Hematopoietic multipotent progenitor cell treated with erythropoietin and hydrocortisone succinate and interleukin-3 and kit ligand, for 8 days (in vitro differentiated cells): ENCODE measurements at regions not wholly inside any gene's neighbourhood (a gene's known extent, or its start where the extent isn't known, plus 50 kb on each side); places are given as distances from the start of the nearest gene placed in this dataset.

Source experiments
- DNase-seq: peaks from one replicate; pipeline ENCODE4 v3.0.0-alpha.2; 2015

DNA sequence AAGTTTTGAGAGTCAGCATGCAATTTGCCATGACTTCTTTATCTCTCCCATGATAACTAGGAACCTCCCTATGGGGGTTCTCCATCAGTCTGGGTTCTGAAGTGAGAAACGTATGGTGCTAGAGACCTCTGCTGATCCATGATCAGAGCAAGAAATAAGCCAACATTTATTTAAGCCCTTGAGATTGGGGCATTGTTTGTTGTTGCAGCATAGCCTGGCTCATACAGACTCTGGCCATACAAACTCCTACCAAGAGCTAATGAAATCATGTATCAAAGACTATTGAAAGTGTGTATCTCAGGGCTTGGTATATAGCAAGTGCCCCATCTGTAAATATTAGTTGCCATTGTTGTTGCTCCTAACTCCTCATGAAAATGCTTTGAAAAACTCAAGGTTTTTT lies 233.9 kb downstream of the MAF start:
- DNase-seq = no peak

DNA sequence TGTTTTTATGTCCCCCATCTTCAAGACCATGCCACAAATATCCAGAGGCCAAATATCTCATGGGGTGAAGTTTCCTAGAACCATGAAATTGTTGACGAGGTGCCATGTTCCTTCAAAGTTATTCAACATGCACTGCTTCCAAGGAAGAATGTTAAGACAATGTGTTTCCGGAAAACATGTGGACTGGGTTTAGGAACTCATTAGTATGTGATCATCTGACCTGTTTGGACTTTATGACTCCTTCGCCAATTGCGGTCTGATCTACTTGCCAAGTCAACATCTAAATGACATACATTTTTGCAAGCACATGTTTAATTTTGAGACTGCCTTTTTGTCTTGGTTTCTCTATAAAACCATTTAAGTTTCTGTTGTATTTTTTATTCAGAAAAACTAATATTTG lies 234.8 kb downstream of the MAF start:
- DNase-seq = no peak

DNA sequence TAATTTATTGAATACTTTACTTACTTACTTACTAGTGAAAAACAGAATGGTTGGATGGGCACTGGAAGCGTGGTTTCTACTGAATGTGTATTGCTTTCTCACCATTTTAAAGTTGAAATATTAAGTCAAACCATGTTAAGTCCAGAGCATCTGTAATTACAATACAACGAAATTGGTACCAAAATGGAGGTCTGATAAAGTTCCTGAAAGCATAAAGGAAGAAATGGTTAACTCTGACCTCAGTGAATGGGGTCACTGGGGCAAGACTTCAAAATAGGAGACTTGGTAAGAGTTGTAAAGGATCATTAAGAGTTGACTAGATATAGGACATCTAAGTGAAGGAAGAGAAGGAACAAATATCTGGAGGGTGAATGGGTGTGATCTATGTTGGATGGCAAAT lies 237.1 kb downstream of the MAF start:
- no peak for DNase-seq

DNA sequence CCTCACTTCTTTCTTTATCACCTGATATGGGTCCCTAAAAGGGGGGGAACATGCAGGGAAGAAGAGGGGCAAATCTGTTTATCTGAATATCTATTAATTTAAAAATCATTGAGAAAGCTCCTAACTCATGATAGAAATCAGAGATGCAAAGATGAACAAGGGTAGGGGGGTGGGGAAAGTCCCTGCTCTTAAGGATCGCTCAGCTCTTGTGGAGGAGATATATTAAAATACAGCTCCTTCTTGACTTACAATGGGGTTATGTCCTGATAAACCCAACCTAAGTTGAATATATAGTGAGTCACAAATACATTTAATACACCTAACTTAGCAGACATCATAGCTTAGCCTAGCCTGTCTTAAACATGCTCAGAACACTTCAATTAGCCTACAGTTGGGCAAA lies 237.5 kb downstream of the MAF start:
- no peak for DNase-seq

DNA sequence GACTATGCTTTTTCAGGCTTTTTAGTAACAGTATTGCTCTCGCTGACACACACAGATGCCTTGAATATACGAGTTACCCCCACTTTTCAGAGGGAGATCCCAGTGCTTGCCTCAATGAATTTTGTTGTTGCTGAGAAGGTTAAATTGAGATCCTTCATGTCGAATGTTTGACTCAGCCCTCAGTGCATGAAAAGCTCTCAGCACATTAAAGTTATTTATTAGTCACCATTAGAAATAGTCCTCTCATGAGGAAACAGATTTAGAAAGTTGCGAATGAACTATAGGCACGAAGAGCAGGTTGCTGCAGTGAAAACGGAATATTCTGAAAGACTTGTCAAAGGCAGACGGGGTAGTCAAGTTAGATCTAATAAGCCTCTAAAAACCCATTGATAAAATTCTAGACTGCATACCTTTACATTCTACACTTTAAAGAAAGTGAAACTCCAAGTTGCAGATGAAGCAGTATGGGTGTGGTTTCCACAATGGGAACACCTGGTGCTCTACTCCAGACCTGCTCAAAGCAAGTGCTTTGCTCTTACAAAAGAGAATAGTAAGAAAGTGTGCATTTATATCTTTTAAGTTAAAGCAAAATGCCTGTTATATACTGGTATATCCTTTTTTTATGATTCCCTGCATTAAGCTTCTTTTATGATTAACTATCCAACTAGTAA lies 238.1 kb downstream of the MAF start:
- DNase-seq = no peak

DNA sequence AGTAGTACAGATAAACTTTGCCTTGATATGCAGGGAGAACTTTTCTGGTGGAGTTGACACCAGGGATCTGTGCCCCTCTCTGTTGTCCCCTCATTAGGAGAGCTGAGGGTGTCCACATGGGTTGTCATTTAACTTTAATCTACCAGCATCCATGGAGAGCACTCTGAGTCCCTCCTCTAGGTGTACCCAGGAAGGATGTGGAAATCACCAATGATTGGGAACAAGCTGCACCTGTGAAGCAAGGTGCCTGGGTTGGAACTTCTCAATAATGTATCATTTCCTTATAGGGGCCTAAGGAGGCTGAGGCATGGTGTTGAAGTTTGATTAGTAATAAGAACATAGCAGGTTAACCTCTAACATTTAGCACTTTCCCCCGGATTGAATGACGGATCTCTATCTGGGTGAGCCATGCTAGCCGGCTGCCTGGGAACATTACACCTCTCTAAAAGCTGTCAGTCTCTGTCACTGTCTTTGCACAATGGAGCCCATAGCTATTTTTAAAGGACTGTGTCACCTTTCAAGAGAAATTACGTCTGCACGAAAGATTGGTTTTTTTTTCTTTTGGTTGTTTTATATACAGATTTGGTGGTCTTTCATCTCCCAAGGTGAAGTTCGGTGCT lies 239.3 kb downstream of the MAF start:
- DNase-seq = no peak

DNA sequence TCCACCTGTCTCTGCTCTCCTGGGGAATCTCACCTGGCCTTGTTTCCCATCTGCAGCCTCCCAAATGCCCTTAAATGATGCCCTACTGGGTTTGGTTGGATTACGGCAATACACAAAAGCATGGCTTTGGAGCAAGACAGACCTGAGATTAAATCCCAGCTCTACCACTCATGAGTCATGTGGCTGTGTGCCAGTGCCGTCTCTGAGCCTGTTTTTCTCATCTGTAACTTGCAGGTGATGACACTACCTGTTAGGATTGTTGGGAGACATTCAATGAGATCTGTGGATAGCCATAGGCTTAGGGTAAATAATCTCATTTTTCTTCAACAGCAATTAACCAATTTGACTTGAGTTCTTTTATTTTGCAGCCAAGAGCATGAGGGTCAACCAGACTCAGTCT lies 240.3 kb downstream of the MAF start:
- DNase-seq = no peak

DNA sequence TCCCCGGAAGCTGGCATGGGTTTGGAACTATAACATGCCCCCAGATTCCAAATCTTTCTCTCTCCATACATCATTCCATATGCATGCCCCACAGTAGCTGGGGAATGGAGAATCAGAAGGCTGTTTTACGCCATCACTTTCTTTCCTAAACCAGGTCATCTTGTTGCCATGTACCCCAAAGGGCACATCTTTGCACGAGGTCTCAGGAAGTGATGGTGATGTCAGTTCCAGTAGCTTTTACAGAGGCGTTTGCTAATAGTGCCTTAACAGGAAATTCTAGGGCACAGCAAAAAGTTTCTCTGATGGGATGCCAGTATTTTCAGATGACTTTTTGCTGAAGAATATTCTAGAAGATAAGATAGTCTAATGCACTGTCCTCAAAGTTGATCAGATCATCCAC lies 241.5 kb downstream of the MAF start:
- no peak for DNase-seq

DNA sequence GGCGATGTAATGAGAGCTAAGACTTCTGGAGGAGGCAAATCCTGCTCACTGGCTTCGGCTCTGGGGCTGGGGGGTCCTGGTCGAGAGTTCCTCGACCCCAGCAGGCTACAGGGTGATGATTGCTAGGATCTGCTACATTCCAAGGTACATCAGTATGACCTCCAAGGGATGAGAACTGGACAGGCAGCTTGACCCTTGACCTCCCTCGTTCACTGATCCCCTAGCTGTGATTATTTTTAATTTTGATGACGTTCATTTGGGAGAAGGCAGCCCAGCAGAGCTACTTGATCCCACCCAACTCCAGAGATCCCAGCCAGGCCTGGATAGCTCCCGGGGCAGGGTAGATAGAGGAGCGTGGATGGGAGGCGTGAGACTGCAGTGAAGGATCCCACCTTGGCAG lies 242.3 kb downstream of the MAF start:
- DNase-seq = no peak

DNA sequence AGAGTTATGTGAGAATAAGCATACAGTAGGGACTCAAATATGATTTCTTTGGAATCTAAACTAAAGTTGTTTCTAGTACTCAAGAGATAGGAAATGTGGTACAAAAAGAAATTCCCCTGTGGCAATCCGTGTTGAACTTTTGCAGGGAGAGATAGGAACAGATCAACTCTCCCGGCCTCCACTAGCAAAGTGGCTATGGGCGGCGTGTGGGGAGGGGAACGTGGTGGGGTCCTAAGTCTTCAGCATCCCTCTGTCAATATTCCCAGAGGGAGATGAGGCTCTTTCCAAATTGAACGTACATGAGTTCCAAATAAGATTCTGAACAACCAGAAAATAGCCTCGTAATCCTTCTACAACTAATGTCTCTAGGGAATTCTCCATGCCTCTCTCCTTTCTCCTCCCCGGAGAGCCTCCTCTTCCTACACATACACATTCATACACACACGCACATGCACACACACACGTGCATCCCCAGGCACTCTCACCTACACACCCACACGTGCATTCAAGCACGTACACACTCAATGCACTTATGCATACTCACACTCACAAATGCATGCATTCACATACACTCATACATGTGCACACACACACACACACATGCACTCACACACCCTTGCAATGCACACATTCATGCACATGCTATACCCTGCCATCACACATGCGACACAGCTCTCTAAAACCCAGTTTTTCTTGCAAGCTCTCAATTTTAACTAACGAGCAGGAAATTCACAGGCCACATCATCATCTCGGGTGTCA lies 244.8 kb downstream of the MAF start:
- DNase-seq = no peak

DNA sequence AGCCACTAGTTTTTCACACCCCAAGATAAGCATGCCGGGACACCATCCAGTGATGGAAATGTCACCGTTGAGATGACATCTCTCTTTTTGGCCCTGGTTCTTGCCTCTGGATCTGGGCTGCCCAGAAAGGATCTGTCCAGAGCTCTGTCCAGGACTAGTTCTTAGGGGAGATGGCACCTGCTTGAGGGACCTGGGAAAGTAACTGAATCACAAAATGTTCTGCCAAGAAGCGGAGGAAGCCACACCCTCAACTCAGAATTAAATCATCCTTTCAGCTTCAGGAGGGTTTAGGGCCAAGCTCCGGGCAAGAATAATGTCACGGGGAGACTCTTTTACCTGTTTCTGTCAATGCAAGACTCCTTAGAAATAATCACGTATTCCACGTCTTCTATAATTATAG lies 248.6 kb downstream of the MAF start:
- DNase-seq = no peak

DNA sequence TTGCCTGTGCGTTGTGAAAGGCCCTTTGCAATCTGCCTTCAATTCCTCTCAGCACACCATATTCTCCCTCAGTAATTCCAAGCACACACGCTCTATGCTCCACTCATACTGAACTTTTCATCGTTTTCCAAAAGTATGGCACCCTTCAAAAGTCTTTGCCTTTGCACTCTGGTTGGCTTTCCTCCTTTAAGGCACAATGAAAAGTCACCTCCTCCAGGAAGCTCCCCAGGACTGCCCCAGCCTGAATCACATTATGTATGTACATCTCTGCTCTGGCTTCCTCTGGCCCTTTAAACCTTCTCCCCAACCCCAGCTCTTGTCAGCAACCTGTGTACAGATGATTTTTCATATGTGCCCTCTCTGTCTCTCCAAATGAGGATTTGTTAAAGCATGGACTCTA lies 250.7 kb downstream of the MAF start:
- no peak for DNase-seq

DNA sequence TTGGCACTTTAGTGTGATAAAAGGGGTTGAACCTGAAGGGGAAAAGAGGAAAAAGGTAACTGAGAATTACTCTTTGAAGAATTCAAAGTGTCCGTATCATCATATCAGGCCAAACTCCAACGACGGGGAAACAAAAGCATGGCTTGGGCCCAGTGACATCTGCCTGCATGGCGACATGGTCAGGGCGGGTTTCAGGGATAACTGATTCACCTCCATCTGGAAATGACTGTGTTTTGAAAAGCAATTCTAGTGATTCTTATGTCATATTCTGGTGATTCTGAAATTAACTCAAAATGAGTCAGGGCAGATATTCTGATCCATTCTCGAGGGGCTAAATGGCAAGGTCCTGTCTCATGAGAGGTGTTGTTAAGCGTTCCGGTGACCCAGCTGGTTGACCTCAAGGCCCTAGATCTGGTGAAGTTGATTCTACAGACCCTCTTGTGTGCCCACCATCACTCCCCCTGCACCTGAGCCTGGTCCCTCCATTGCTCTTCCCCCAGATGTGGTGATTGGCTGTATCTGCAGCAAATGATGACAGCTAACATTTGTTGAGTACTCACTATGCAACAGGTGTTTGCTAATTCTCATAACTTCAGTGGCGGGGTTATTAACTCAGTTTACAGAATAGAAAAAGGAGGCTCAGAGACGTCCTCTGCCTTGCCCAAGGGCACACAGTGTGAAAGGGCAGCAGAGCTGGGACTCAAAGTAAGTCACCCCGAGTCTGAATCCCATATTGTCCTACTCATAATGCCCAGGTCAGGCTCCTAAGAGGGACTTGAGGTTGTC lies 251.8 kb downstream of the MAF start:
- DNase-seq = no peak

DNA sequence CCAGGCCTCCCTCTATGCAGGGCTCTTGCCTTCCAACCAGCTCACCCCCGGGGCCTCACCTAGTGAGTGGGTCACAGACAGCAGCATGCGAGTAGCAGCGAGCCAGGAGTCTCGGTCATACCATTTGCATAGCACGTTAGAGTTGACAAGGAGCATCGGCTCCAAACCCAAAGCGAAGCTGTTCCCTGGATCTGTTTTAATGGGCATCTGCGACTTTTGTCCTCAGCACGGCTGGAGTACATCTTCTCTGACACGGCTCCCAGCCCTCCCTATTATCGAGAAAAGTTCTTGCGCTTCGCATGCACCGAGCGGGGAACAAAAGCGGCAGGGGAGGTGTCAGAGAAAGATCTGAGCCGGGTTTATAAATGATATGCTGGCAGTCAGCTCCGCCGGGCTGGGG lies 253.3 kb downstream of the MAF start:
- no peak for DNase-seq

DNA sequence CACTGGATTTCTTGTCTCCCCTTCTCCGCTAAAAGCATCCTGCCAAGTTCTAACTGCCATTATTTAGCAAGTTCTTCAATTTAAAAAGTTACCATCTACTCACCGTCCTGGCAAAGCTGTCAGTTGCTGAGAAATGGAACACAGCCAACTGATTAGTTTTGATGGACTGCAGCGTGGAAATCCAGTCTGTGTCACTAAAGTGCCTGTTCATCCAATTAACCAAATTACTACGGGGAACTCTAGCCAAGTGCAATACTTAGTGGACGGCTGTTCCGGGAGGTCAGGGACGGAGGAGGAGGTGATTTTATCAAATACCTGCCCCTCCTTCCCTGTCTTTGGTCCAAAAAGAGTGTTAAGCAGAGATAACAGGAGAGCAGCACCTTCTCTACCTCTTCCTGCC lies 260.7 kb downstream of the MAF start:
- DNase-seq = no peak

DNA sequence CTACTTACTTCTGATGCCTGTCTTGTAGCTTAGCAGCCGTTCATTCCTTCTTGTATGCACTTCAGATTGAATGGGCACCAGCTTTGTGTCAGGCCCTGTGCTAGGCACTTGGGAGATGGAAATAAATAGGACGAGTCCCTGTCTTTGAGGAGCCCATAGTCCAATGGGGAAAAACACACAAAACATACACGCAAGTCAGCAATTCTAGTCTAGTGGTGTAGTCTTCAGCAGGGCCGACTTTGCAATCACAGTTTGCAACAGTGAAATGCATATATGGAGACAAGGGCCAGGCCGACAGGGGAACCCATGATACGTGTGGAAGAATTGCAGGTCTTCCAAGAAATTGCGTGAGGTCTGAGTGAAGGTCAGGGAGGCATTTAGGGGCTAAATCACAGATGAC lies 262.6 kb downstream of the MAF start:
- DNase-seq = no peak

DNA sequence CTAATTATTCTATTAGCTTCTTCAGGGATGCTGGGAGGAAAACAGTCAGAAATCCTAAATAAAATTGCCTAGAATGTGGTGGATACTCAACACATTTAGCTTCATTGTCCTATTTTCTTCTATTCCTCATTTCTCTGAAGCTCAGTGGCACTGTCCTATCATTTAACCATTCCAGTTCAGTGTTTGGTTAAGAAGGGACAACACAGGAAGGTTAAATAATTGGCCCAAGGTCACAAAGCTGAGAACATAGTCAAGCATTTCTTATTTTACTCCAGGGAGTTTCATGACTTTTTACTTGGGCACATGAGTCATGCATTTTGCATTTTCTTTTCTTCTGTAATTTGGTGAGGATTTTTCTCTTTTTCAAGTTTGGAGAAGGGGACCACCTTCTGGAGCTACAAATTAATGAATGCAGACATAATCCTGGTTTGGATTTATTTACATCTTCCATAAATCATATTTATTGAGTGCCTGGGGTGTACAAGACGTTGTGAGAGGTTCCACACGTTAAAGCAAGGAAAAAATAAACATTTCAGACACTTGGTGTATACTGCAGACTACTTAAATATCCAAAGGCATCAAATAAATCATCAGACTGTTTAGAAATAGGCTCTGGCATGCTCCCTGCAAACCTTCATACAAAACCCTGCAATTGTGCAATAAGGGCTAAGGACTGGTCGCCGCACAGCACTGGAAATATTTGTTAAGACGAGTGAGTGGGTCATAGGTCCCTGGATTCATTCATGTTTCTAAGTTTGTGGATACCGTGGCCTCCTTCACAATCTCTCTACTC lies 263.9 kb downstream of the MAF start:
- no peak for DNase-seq

DNA sequence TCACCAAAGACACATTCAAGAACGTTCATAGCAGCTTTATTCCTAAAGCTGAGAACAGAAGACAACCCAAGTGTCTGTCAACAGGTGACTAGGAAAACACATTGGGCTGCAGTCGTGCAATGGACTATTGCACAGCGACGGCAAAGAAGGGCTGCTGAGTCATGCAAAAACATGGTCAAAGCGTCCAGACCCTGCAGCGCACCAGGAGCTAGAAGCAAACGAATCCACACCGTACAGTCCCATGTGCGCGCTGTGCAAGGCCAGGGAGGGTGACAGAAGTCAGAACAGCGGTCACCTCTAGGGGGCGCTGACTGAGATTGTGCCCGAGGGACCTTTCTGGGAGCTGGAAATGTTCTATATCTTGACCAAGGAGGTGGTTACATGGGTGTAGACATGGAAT lies 266.4 kb downstream of the MAF start:
- peak; percentile 27 for DNase-seq

DNA sequence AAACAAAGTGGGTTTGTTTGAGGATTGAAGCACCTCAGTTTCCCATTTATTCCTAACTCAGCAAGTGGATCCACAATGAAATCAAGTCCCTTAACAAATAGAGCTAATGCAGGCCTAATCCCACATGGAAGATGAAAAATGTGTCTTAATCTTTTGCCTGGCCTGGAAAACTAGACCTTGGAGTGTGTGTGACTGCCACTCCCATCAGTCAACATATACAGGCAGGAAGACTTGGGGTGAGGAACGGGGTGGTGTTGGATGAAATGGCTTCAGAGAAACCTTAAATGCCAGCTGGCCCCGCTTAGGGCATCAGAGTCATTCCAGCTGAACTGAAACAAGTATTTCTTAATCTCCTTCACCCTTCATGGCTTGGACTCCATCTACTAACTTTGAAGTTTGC lies 269.5 kb downstream of the MAF start:
- no peak for DNase-seq

DNA sequence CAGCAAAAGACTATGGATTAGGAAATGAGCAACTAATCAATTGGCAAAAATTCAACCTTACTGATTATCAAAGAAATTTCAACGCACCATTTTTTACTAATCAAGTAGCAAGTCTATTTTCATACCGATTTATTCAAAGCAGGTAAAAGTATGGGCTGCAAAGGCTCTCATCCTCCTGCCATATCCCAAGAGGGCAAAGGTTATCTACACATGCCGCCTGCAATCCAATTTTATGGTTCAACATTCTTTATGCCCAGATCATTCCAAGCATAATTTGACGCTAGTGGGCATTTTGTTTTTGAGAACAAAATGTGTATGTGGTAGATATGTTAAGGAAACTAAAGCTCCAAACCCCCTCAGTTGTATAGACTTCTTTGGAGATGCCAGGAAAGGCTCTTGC lies 270.6 kb downstream of the MAF start:
- DNase-seq = no peak

DNA sequence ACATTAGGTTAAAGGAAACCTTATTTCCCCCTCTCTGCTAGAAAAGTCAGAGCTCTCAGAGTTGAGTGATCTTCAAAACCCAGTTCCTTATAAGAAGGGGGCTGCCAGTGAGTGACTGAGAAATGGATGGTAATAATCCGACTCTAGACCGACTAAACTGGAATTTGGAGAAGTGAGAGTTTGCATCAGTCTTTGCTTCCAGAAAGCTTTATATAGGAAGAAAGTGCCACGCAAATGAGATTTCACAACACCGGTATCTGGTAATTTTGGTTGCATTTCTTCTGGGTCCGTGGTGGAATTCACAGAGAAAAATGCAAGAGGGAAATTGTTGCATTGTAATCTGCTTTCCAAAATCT lies 271.4 kb downstream of the MAF start:
- no peak for DNase-seq

DNA sequence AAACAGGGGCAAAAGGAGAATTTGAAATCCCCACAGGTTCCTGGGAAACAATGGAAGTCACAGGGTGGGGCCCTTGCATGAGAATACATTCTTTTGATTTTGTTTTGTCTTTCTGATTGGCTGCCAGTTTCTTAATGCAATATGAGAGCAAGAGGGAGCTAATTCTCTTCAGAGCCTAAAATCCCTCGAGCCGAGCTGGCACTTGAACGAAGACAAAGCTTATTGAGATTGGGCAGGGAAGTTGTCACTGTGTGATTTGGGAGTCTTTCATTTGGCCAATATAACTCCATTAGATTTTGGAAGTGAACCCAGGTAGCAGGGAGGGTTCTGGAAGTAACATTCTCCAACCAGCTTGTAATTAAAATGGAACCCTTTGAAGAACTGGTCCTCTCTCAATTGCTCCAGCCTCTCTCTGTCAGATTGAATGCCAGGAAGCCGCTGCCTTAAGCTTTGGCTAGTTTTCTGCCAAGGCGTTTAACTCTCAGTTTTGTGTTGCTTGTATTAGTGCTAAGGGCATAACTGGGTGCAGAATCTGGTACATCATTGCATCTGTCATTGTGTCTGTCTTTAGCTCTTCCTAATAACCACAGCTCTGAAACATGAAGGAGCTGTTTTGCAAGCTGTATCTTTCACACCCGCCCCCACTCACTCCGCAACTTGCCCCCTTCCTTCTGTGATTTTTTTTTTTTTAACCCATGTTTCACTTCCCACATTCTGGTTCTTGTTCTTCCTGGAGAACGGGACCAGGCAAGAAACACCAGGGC lies 272.0 kb downstream of the MAF start:
- no peak for DNase-seq
